ENCODE measurements at regions not wholly inside any gene's neighbourhood (a gene's known extent, or its start where the extent isn't known, plus 50 kb on each side); places are given as distances from the start of the nearest gene placed in this dataset.

DNA sequence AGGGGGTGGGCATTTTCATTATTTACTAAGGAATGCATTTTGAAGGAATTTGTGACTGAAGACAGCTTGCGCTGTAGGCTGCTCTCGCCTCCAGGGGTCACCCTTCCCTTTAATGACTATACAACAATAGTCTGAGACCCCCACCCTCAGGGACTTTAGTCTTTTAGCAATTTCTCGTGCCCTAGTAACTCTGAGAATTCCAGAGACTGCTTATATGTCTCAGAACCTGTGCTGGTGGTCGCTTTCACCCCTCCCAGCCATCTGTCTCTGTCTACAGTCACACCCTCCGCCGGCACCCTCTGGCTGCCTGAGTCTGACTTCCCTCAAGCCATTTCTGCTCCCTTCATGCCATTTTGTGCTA lies 671.4 kb downstream of the NR2F1-AS1 start:
- peak; percentile 61 for TF ChIP-seq CTCF (IDR thresholded peaks at IDR 0.05)
- no peak for TF ChIP-seq ZFX (IDR thresholded peaks at IDR 0.05; ENCODE audit: borderline replicate concordance)
